ENCODE measurements at regions not wholly inside any gene's neighbourhood (a gene's known extent, or its start where the extent isn't known, plus 50 kb on each side); places are given as distances from the start of the nearest gene placed in this dataset.

DNA sequence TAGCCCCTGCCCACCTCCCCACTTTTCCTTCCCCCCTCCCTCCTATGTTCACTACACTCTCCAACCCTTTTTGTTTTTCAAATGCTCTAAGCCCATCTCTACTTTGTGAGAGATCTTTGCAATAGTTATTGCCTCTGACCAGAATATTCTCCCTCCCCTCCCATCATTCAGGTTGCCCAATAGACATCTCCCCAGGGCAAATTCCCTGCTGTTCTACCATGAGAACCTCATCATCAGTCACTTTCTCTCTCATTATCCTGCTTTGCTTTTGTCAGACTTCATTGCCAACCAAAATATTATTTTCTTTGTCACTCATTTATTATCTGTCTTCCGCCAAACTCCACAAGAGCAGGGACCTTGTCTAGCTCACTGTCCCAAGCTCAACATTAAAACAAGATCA is 268.2 kb upstream of the PPARGC1A start:
- no peak for DNase-seq (ENCODE audit: low spot score)

DNA sequence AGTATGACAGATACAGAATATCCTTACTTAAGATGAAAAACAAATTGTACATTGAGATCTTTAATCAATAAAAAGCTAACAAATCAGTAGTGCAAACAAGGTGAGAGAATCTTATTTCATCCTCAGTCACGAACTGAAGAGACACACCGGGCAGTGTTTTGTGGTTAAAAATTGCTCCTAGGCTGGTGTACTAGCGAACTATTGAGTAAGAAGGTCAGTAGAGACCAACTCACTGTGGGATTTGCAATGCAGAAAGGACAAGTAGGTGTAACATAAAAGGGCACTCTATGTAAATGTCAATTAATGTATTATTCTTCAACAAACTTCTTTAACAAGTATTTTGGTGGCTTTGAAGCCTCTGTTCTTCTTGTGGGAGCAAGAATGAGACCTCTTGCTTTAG is 260.2 kb upstream of the PPARGC1A start:
- DNase-seq (ENCODE audit: low spot score) = no peak

DNA sequence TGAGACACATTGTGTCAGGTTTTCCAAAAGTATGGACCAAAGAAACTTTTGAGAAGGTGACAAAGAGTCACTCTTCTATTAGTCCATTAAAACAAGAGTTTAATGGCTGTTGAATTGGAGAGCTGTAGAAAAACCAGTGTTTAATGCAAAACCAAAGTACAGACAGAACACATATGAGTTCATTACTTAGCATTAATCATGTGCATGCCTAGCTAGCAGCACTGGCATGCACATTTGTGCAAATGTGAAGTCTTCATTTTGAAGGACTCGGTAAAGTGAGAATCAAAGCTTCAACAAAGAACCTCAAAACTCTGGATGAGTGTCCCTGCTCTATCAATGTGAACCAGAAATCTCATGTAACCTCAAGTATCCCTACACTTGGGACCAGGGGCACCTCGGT is 256.3 kb upstream of the PPARGC1A start:
- no peak for DNase-seq (ENCODE audit: low spot score)

DNA sequence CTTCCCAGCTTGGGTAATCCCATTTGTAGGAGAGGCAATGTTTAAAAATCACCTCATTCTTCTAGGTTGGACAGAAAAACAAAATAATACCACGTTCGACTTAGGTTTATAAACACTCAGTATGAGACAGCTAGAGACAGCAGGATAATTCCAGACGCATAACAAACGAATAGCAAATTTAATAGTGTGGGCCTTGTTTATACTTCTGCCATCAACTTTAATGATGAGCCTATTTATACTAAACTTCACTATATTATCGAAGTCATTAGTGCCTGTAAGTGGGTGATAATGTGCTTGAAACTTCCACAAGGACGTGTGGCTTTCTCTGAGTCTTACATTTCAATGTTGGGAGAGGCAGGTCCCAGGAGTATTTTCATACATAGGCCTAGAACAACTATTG is 255.7 kb upstream of the PPARGC1A start:
- no peak for DNase-seq (ENCODE audit: low spot score)

DNA sequence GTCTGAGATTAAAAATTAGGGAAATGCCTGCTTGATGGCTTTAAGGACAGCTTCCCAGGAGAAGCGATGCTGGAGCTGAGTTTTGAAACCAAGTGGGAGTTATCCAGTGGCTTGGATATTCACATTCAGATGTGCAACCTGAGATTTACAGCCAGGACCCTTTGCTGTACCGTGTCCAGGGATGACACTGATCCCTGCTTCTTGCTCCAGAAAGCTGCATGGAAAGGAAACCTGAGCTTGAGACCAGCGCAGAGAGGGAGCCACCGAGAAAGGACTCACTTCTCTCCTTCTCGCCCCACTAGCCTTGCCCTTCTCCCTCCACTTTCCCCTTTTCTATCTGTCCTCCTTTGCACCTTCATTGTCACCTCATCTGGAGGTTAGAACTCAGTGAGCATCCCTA is 254.5 kb upstream of the PPARGC1A start:
- no peak for DNase-seq (ENCODE audit: low spot score)

DNA sequence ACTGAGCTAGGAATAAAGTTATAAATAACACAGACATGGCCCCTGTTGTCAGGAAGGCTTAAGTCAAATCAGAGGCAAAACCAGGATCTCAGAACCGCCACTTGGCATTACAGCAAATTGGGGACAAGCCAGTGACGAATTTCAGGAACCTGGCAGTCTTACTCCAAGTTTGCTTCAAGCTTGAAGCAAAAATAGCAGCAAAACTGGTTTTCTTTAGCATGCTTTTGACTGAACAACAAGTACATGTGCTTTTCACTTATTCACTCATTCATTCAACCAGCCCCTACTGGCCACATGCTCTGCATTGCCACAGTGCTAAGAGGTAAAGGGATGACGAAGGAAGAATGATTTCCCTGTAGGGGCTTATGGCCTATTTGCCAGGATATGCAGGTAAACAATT is 253.9 kb upstream of the PPARGC1A start:
- DNase-seq (ENCODE audit: low spot score) = peak; percentile 1

DNA sequence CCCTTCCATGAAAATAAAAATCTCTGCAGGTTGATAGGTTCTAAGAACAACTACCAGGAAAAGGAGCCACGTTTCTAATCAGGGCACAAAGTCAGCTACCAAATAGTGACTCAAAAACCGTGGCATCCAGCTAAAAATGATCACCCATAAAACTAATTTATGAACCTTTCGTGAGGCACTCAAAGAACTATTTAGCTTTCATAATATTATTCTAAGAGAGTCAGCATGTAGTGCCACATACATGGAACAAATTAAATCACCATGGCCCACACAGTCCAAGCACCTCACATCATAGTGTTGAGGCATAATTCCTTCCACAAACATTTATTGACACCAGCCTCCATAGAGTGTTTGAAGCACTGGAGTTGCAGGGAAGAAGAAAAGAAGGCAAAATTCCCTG is 252.0 kb upstream of the PPARGC1A start:
- DNase-seq (ENCODE audit: low spot score) = no peak

DNA sequence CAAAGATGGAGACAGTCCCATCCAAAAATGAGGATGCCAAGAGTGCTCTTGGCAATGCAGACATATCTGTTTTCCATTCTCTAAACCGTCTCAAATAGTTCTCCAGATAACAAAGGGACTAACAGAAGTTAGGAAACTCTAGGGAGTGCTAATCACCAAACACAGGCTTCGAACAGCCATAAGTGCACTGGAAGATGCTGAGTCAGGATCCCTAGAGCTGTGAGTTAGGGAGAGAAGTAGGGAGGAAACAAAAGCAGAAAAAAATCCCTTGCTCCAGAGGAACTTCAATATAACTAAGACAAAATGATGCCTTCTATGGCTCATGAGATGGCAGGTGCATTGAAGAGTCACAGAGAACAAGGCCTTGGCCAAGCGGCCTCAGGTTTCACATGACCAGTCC is 251.0 kb upstream of the PPARGC1A start:
- no peak for DNase-seq (ENCODE audit: low spot score)

DNA sequence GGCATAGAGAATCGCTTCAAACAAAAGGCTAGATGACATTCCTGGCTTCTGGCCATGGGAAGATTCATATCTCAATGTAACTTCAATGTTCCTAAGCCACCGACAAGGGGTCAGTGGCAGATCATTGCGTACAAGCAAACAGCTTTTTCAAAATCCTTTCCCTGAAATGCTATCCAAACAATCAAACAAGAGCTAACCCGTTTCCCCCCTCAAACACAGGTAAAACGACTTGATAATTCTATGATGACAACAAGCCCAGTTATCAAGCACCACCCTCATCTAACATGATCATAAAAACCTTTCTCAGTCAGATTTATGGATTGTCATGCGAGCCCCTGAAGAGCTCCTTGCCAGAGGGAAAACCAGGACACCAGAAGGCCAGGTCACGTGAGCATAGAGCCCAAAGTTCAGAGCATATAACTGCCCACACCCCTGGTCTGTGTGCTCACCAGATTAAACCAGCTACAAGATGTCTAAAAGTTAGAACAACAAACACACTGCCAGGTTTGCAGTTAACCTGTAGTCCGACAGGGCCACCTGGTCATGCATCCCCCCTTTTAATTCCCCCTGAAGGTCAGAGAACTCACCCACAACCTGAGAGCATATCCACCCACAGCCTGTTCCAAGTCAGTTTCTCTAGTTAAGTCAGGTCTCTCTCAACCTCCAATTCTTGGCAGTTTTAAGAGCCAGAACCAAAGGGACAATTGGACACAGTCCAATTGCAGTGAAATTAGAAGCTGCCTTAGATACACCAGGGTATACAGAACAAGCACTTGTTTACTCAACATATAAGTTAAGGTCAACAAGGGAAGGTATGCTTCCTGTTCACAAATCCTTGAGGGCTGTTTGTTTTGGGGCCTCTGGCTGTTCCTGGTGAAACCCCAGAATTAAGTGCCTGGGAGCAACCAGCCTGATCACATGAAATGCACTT is 248.1 kb upstream of the PPARGC1A start:
- DNase-seq (ENCODE audit: low spot score) = no peak

DNA sequence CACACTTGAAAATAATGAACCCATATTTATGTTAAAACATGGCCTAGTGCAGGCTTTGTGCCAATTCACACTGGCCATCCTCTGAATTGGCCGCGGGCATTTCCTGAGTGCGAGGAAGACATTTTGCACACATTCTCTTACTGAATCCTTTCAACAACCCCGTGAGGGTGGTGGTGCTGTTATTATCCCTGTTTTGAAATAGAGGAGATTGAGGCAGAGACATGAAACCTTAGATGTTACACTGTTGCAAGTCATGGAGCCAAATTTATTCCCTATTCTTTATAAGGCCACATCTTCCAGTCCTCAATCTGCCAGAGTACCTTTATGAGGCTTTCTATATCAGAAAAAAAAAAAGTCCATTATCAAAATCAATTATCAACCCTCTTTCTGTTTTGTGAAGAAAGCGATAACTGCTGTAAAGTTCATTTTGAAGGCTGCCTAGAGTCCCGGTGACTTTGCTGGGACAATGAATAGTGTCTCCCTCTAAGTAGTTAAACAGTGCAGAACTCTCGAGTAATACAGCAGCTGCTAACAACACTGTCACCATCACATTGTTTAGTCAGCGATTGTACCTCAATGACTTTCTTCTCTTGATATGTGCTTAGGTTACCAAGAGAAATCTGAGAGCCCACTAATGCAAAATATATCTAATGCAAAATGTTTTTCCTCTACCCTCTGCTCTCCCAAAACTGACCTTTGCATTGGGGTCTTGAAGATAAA is 242.3 kb upstream of the PPARGC1A start:
- DNase-seq (ENCODE audit: low spot score) = no peak

DNA sequence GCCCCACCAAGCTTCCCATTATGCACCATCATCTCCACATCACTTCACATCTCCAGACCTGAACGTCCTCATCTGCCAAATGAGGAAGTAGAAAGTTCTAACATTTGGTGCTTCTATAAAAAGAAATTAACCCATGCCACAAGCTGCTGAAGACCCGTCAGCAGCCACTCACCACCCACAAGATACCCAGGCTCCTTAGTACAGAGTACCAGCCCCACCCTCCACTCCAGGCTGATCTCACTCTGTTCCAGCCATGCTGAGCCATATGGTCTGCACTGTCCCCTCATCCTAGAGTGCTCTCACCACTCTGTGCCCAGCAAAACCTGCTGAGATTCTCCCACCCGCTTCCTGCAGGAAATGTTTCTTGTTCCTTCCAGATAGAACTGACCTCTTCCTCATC is 240.8 kb upstream of the PPARGC1A start:
- DNase-seq (ENCODE audit: low spot score) = peak; percentile 7

DNA sequence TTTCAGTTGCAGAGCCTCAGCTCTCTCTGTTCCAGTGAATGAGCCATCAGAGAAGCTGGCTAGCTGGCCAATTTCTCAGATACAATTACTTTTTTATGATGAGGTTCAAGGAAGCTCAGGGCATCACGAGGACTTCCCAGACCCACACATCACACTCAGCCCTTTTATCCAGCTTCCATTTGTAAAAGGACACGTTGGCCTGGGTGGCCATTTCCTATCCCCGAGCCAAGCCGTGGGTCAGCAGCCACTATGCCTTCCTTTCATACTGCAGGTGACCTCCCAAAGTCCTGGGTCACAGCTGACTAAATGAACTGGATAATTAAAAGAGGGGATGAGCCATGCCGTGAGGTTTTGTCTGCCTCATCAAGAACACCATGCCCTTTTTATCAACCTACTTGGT is 236.9 kb upstream of the PPARGC1A start:
- DNase-seq (ENCODE audit: low spot score) = no peak

DNA sequence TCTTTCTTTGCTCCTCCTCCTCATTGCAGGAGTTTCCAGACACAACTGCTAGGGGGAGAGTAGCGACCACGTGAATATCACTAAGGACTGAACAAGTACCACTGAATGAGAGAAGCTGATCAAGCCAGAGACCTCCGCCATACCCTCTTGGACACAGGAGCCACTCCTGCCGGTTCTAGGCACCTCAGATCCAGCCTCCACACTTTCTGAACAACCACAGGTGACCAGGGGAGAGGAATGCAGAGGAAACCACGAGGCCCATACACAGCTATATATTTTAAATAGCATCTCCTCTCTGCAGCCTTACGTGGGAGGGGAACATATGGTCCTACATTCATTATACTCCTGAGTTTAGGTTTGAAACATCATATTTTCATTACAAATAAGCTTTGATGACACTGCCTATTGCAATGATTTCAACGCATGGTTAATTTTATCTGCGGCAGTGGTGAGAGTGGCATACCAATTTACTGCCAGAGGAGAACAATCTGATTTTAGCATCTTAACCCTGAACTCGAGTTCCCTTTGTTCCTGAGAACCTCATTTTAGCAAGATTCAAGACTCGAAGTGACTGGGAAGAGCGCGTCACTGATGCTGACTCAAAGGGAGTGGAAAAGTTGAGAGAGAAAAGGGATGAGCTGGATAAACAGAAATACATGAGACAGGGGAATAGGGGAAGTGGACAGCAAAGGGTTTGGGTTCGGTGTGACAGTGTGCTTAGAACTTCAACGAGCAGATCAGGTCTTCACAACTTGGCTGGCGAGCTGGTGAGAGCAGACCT is 231.7 kb upstream of the PPARGC1A start:
- DNase-seq (ENCODE audit: low spot score) = no peak

DNA sequence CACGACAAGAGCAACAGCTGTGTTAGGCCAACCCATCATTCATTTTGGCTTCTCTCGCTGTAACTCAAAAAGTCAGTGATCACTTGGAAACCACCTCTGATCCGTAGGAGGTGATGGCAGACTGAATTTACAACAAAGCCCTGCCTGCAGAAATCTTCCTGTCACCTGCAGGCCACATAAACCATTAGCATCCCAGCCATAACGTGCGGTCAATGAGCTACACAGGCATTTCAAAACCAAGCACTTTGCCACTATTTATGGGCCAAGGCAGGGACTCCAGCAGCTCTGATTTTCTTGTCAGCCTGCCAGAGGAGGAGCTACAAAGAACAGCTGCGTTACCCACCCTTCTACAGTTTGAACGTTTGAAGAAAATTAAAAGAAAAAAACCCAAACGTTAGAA is 228.1 kb upstream of the PPARGC1A start:
- DNase-seq (ENCODE audit: low spot score) = no peak

DNA sequence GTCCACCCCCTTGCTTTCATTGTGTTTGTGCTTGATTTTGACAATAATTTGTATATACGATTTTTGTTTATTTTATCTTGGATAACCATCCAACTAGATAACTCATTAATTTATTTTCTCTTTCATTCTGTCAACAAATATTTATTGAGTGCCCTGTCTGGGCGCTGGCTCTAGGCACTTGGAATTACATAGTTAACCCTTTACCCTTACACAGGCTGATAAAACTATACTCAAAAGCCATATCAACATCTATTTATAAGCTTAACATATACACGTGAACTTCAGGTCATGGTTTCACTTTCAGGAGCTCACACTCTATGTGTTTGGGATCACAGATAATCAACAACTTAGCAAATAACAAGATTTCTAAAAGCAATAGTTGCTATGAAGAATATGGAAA is 226.3 kb upstream of the PPARGC1A start:
- no peak for DNase-seq (ENCODE audit: low spot score)

DNA sequence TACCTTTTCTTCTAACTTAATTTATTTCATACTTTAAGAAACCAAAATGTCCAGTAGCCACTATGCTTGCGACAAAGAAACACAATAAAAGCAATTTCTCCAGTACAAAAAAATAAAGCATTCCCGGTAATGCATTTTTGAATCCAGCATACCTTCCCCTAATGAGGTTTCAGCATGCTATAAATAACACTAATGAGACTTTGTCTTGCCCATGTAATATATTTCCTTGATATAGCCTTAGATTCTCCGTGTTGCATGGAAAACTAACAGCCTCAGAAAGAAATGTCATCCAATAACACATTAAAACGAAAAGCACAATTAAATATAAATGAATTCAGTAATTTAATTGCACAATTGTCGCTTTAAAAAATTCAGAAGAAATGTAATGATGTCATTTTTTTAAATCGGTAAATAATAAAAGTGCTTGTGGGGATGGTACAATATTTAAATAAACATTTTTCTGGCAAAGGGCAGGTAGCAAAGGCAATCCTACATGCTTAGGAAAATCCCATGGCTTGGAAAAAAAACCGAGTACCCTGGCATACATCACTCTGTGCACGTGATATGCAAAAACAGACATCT is 225.2 kb upstream of the PPARGC1A start:
- no peak for DNase-seq (ENCODE audit: low spot score)

DNA sequence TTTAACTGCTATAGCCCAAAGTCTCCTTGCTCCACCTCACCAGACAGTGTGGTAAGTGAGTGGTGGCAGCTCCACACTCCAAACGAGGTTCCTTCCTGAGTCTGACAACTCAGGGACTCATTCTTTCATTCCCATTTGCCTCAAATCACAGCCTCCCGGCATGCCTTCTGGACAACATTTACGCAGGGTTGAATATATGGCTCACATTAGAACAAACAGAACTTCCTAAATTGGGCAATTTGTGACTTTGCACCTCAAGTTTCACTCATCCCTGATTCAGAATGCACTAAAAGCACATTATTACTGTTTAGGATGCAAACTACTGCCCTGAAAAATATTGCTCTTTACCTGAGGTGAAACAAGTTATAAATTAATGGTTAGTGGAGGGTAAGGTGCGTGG is 224.6 kb upstream of the PPARGC1A start:
- no peak for DNase-seq (ENCODE audit: low spot score)

DNA sequence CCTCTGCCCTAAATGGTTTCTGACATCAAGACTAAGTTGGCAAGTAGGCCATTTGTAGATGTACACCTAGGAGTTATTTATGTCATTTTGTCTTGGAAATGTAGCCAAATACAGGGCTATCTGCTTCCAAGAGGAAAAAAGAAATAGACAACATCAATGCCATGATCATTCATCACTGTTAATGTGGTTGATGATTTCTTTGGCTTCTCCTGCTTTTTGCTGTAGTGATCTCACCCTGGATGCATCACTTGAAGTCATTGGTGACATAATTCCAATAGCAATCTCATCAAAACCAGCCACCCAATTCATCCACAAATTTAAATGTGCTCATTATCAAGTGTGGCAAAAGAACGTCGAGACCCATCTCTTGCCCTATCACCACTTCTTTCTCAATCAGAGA is 222.6 kb upstream of the PPARGC1A start:
- DNase-seq (ENCODE audit: low spot score) = no peak

DNA sequence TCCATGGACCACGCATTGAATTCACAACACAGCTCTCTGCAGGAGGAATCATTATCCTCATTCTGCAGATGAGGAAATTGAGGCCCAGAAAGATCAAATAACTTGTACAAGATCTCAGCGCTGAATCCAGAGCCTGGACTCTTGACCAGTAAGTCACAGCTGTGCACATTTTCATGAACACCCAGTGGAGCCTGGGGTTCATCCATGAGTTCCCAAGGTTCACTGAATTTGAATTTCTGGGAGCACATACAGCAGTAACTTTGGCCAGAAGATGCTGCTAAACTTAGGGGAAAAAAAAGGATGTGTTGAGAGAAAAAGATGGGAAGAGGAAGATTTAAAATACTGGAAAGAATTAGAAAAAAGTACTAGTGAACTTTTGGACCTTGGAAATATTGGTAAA is 218.7 kb upstream of the PPARGC1A start:
- no peak for DNase-seq (ENCODE audit: low spot score)

DNA sequence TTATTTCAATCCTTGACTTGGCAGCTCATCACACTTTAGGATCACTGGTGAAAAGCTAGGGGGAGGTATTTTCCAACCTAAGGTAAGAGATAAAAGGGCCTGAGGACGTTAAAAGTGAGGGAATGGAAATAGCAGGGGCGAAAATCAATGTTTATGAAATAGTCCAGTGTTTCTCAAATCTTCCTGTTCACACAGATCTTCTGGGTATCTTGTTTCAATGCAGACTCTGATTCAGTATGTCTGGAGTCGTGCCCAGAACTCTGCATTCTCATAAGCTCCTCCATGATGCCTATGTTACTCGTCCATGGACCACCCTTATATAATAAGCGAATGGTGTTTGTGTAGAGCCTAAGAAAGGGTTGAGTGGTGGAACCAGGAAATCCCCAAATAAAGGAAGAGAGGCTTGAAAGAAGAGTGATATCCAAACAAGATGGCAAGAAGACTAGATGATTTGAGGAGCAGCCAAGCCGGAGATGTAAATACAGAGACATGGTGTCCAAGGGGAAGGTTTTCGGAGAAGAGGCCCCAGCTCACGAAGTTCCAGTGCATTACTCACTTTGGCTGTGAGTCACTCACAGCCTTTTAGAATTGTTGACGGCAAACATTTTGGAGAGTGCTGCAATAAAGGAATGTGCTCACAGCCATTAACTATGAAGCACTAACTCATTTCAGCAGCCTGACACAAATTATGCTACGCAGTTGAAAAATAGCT is 215.6 kb upstream of the PPARGC1A start:
- DNase-seq (ENCODE audit: low spot score) = no peak

DNA sequence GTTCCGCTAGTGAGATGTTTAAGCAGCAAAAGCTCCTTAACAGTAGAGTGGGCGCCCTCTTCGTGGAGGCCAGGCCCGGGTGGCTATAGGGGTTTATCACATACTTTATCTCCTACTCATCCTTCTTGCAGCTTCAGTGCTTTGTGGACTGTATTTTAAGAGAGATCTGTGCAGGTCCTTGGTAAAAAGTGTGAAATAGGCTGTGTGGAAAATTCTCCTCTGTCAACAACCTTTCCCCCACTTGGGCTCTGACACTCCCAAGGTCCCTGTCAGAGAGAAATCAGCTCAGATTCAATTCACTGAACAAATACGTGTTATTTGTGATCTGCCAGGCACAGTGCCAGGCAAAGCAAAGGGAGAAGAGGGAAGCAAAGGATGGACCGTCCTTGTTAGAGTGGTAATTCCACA is 214.3 kb upstream of the PPARGC1A start:
- no peak for DNase-seq (ENCODE audit: low spot score)

Measured in NAMALWA (cell line).